ENCODE measurements at regions not wholly inside any gene's neighbourhood (a gene's known extent, or its start where the extent isn't known, plus 50 kb on each side); places are given as distances from the start of the nearest gene placed in this dataset.

GRCh38 chr21:15192243-15192642 is 127.4 kb upstream of the NRIP1 start:
- DNase-seq: no peak
- Histone ChIP-seq H3K27me3 (no peaks in the 10 kb centered on the region), H3K36me3 (no peaks in the 10 kb centered on the region), H3K4me1 (no peaks in the 10 kb centered on the region), H3K4me3 (no peak overlapping the region), H3K9ac (ENCODE audit: low read depth in 2 of 2, low read length in 2 of 2) (no peak overlapping the region), H3K27ac (no peak overlapping the region), H3K9me3 (no peaks in the 10 kb centered on the region)
- intact Hi-C loops (cut with DNase I): no loop called here
- TF ChIP-seq, protein P1, sequence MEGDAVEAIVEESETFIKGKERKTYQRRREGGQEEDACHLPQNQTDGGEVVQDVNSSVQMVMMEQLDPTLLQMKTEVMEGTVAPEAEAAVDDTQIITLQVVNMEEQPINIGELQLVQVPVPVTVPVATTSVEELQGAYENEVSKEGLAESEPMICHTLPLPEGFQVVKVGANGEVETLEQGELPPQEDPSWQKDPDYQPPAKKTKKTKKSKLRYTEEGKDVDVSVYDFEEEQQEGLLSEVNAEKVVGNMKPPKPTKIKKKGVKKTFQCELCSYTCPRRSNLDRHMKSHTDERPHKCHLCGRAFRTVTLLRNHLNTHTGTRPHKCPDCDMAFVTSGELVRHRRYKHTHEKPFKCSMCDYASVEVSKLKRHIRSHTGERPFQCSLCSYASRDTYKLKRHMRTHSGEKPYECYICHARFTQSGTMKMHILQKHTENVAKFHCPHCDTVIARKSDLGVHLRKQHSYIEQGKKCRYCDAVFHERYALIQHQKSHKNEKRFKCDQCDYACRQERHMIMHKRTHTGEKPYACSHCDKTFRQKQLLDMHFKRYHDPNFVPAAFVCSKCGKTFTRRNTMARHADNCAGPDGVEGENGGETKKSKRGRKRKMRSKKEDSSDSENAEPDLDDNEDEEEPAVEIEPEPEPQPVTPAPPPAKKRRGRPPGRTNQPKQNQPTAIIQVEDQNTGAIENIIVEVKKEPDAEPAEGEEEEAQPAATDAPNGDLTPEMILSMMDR (IDR thresholded peaks at IDR 0.05): no peak

GRCh38 chr21:15193937-15194336 is 129.1 kb upstream of the NRIP1 start:
- no peak for DNase-seq
- H3K36me3 ChIP-seq: no peaks in the 10 kb centered on the region
- H3K27ac ChIP-seq: no peak overlapping the region
- TF ChIP-seq, protein P1 (IDR thresholded peaks at IDR 0.05): no peak
- H3K9me3 ChIP-seq: no peaks in the 10 kb centered on the region
- no peak overlapping the region for H3K9ac ChIP-seq (ENCODE audit: low read depth in 2 of 2, low read length in 2 of 2)
- H3K27me3 ChIP-seq: no peaks in the 10 kb centered on the region
- no peaks in the 10 kb centered on the region for H3K4me1 ChIP-seq
- intact Hi-C loops (cut with DNase I): no loop called here
- H3K4me3 ChIP-seq: no peak overlapping the region

GRCh38 chr21:15195104-15195503 is 130.3 kb upstream of the NRIP1 start:
- no peaks in the 10 kb centered on the region for H3K36me3 ChIP-seq
- no peak overlapping the region for H3K4me3 ChIP-seq
- no peaks in the 10 kb centered on the region for H3K9me3 ChIP-seq
- H3K9ac ChIP-seq (ENCODE audit: low read depth in 2 of 2, low read length in 2 of 2): no peak overlapping the region
- no peak for DNase-seq
- H3K4me1 ChIP-seq: no peaks in the 10 kb centered on the region
- TF ChIP-seq, protein P1 (IDR thresholded peaks at IDR 0.05): no peak
- H3K27ac ChIP-seq: no peak overlapping the region
- no peaks in the 10 kb centered on the region for H3K27me3 ChIP-seq
- intact Hi-C loops (cut with DNase I): no loop called here

DNA sequence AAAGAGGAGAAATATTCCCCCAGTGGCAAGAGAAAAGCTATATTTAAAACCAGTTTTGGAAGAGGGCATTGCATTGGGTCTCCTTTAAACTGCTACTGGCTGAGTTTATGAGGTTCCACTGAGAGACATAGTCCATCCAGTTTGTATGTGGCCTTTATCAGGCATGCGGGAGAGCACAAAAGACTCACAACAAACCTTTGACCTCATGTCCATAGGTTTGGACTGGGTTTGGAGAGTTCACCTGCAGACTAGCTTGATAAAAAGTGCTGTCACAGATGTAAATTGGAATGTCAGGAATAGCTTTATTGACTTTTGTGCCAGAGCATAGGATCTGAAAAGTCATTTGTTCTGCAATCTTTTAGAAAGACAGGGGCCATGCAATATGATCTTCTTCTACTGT is 131.0 kb upstream of the NRIP1 start:
- no peaks in the 10 kb centered on the region for H3K27me3 ChIP-seq
- no peaks in the 10 kb centered on the region for H3K9me3 ChIP-seq
- H3K4me3 ChIP-seq: no peak overlapping the region
- H3K36me3 ChIP-seq: no peaks in the 10 kb centered on the region
- intact Hi-C loops (cut with DNase I): no loop called here
- H3K9ac ChIP-seq (ENCODE audit: low read depth in 2 of 2, low read length in 2 of 2): no peak overlapping the region
- TF ChIP-seq, protein P1 (IDR thresholded peaks at IDR 0.05): no peak
- H3K27ac ChIP-seq: no peak overlapping the region
- no peaks in the 10 kb centered on the region for H3K4me1 ChIP-seq
- DNase-seq: no peak

GRCh38 chr21:15197696-15198095 is 132.9 kb upstream of the NRIP1 start:
- DNase-seq: no peak
- intact Hi-C loops (cut with DNase I): no loop called here

More at GRCh38 chr21:15197696-15198095, 132.9 kb upstream of the NRIP1 start:
- no peak overlapping the region for H3K9ac ChIP-seq (ENCODE audit: low read depth in 2 of 2, low read length in 2 of 2)
- no peaks in the 10 kb centered on the region for H3K27me3 ChIP-seq
- H3K36me3 ChIP-seq: no peaks in the 10 kb centered on the region
- H3K27ac ChIP-seq: no peak overlapping the region
- H3K4me1 ChIP-seq: no peaks in the 10 kb centered on the region
- H3K9me3 ChIP-seq: no peaks in the 10 kb centered on the region
- H3K4me3 ChIP-seq: no peak overlapping the region
- TF ChIP-seq, protein P1 (IDR thresholded peaks at IDR 0.05): no peak

Measured in colonic mucosa (tissue), 4 donors.